Lung (tissue), 11 donors: ENCODE measurements at regions not wholly inside any gene's neighbourhood (a gene's known extent, or its start where the extent isn't known, plus 50 kb on each side); places are given as distances from the start of the nearest gene placed in this dataset.

Source experiments
- ATAC-seq: fragments of 200-7000 bp; cut with Tn5 transposase; one replicate; pipeline ENCODE4 v1.9.1; 2020; ENCODE audit warnings: moderate number of reproducible peaks; ENCODE audit not compliant: insufficient read depth, low FRiP score
- DNase-seq, 3 donors: peaks; one replicate each; pipeline ENCODE4 v3.0.0-alpha.2; 2013 to 2017
- H3K27ac ChIP-seq, 2 donors: one replicate each; pipeline ENCODE4 v1.5.1; 2013; ENCODE audit warnings: mild to moderate bottlenecking in 2 of 2, moderate library complexity in 2 of 2, control low read depth in 1 of 2, inconsistent platforms in 1 of 2, low read depth in 1 of 2, low read length in 1 of 2
- H3K27me3 ChIP-seq, 3 donors: one replicate each; pipeline ENCODE4 v1.5.1; 2013; ENCODE audit warnings: low read length in 2 of 3; ENCODE audit not compliant: control insufficient read depth in 3 of 3, insufficient read depth in 3 of 3
- H3K36me3 ChIP-seq, 4 donors: one replicate each; pipeline ENCODE4 v1.5.1; 2013; ENCODE audit warnings: low read length in 4 of 4, mild to moderate bottlenecking in 1 of 4, moderate library complexity in 1 of 4; ENCODE audit not compliant: control insufficient read depth in 4 of 4, insufficient read depth in 4 of 4
- H3K4me1 ChIP-seq, 5 donors: one replicate each; pipeline ENCODE4 v1.5.1; 2013; ENCODE audit warnings: low read length in 5 of 5, mild to moderate bottlenecking in 2 of 5, moderate library complexity in 1 of 5; ENCODE audit not compliant: control insufficient read depth in 5 of 5, insufficient read depth in 5 of 5
- H3K4me3 ChIP-seq: one replicate; pipeline ENCODE4 v1.5.1; 2013; ENCODE audit warnings: mild to moderate bottlenecking, control low read depth, moderate library complexity
- H3K9ac ChIP-seq, 2 donors: one replicate each; pipeline ENCODE4 v1.5.1; 2013; ENCODE audit warnings: low read length in 2 of 2, control low read depth in 1 of 2; ENCODE audit not compliant: insufficient read depth in 1 of 2
- H3K9me3 ChIP-seq, 4 donors: one replicate each; pipeline ENCODE4 v1.5.1; 2013; ENCODE audit warnings: low read length in 3 of 4, mild to moderate bottlenecking in 1 of 4, moderate library complexity in 1 of 4; ENCODE audit not compliant: control insufficient read depth in 4 of 4, insufficient read depth in 3 of 4
- CTCF ChIP-seq: IDR thresholded peaks from 2 replicates; pipeline ENCODE4 v1.5.1; 2012; ENCODE audit warnings: mild to moderate bottlenecking; ENCODE audit errors: control extremely low read depth, extremely low read depth
- WGBS, 2 donors: extraction: QIAGEN DNeasy Blood & Tissue Kit; methylation state at CpG; one replicate each; pipeline ENCODE4 v1.1.7; 2013; 5-methylcytosine and 5-hydroxymethylcytosine counted together
- donor health status: control.
- donor health status: control.
- donor health status: Bipolar disorder and iron deficiency.
- donor health status: healthy.
- donor health status: DM: yes; HTN: yes; CAD: no.

- DNase-seq (no peak), ATAC-seq (no peak)
- H3K4me1 ChIP-seq = no peaks in the 10 kb centered on the region
- peaks cover 0 to 5% (median under 1%) of the 10 kb centered on the region in 4 donors for H3K9me3 ChIP-seq
- no peak overlapping the region for H3K4me3 ChIP-seq
- H3K27ac ChIP-seq = no peak overlapping the region
- no peaks in the 10 kb centered on the region for H3K36me3 ChIP-seq
- H3K27me3 ChIP-seq = no peaks in the 10 kb centered on the region
- TF ChIP-seq CTCF = no peak
- 78 to 83% methylated on average over 7 of the region's 7 CpGs for WGBS, 2 donors
- H3K9ac ChIP-seq = no peak overlapping the region
Measured at GRCh38 chr4:107520368-107520767, 199.7 kb downstream of the PAPSS1 start.

DNA sequence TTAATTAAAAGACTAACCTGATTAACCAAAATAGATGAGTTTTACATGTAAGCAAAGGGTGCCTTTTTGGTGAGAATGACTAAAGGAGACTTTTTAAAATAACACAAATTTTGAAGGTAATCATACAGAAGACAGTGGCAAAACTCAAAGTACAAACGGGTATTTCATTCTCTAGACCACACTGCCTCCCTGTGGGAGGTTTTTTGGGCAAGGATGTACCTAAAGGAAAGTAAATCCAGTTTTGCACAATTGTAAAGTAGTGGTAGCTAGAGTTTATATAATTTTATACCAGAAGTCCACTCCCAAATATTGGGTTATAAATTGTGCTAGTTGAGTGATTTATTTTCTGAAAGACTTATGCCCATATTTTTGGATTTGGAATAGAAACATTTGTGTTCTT is 201.0 kb downstream of the PAPSS1 start:
- WGBS, 2 donors = 35 to 46% methylated on average over 1 of the region's 1 CpG
- no peak overlapping the region for H3K27ac ChIP-seq
- H3K4me1 ChIP-seq = no peaks in the 10 kb centered on the region
- H3K36me3 ChIP-seq = no peaks in the 10 kb centered on the region
- H3K9ac ChIP-seq = no peak overlapping the region
- H3K4me3 ChIP-seq = no peak overlapping the region
- TF ChIP-seq CTCF = no peak
- DNase-seq (peak; percentile 46 to 71 (median 69)), ATAC-seq (no peak)
- no peaks in the 10 kb centered on the region for H3K27me3 ChIP-seq
- H3K9me3 ChIP-seq = peaks cover 0 to 7% (median 1%) of the 10 kb centered on the region in 4 donors

GRCh38 chr4:107518076-107518475 is 202.0 kb downstream of the PAPSS1 start:
- peaks cover 0 to 7% (median 1%) of the 10 kb centered on the region in 4 donors for H3K9me3 ChIP-seq
- no peaks in the 10 kb centered on the region for H3K36me3 ChIP-seq
- DNase-seq = no peak
- no peak overlapping the region for H3K9ac ChIP-seq
- ATAC-seq = no peak
- no peak overlapping the region for H3K27ac ChIP-seq
- TF ChIP-seq CTCF = no peak
- WGBS, 2 donors = 73 to 77% methylated on average over 1 of the region's 1 CpG
- no peaks in the 10 kb centered on the region for H3K27me3 ChIP-seq
- H3K4me3 ChIP-seq = no peak overlapping the region
- no peaks in the 10 kb centered on the region for H3K4me1 ChIP-seq

GRCh38 chr4:107512549-107512948 is 207.5 kb downstream of the PAPSS1 start:
- Histone ChIP-seq H3K9ac (no peak overlapping the region), H3K27me3 (no peaks in the 10 kb centered on the region), H3K4me3 (no peak overlapping the region), H3K4me1 (no peaks in the 10 kb centered on the region), H3K9me3 (peaks cover 0 to 7% (median 1%) of the 10 kb centered on the region in 4 donors), H3K36me3 (no peaks in the 10 kb centered on the region), H3K27ac (no peak overlapping the region)
- TF ChIP-seq CTCF = no peak
- DNase-seq (no peak), ATAC-seq (no peak)
